ENCODE measurements at regions not wholly inside any gene's neighbourhood (a gene's known extent, or its start where the extent isn't known, plus 50 kb on each side); places are given as distances from the start of the nearest gene placed in this dataset.

DNA sequence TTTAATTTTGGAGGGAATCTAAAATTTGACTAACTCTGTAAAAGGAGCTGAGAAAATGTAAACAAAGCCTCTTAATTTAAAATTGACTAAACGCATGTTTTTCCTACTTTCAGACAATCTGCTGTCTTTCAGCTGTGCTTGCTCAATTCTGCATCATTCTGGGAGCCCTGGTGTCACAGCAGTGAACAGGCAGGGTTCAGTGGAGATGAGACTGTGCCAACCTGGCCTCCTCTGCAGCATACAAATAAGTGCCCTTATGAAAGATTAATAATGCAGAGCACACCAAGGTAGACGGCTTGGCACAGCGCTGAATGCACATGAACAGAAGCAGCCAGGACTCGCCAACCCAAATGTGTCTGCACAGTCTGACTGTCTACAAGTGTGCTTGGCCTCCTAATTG is 222.0 kb upstream of the CHAC2 start:
- H3K4me3 ChIP-seq (ENCODE audit: low read depth, low read length): no peak overlapping the region
- no peak for DNase-seq (ENCODE audit: low read depth, low spot score)
- in situ Hi-C loops (cut with HindIII; ENCODE audit: low sequenced_read_pairs): no loop called here

DNA sequence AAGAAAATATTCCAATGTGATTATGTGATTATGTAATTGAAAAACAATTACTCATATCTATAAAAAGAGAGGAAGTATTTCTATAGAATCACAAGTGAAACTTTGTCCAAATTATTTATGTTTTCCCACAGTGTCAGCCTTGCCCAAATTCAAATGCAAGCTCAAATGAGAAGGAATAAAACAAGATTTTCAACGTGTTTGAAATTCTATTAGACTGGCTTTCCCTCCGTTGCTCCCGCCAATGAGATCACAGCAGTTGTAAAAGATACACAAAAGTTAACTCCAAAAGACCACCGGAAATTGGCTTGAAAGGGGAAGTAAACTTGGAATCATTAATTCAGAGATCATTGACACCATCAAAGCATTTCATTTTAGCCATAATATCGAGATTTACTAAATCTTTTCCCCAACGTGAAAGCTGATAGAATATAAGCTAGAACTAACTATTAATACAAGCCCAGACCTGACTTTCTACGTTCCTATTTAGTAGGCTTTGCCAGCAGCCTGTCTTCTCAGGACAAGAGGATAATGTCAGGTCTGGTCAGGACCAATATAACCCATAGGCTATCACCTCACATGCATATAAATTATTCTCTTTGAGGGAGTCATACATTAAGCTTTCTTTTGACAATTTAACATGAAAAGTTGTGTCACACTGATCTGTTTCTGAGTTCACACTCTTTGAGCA is 222.6 kb upstream of the CHAC2 start:
- H3K4me3 ChIP-seq (ENCODE audit: low read depth, low read length): no peak overlapping the region
- in situ Hi-C loops (cut with HindIII; ENCODE audit: low sequenced_read_pairs): no loop called here
- TF ChIP-seq CTCF (IDR thresholded peaks at IDR 0.05; ENCODE audit: low read depth, low read length): no peak
- no peak for DNase-seq (ENCODE audit: low read depth, low spot score)

More for the DNA sequence above, 222.0 kb upstream of the CHAC2 start:
- no peak for TF ChIP-seq CTCF (IDR thresholded peaks at IDR 0.05; ENCODE audit: low read depth, low read length)

GRCh38 chr2:53543083-53543482 is 224.5 kb upstream of the CHAC2 start:
- TF ChIP-seq CTCF (IDR thresholded peaks at IDR 0.05; ENCODE audit: low read depth, low read length): no peak
- in situ Hi-C loops (cut with HindIII; ENCODE audit: low sequenced_read_pairs): no loop called here
- no peak for DNase-seq (ENCODE audit: low read depth, low spot score)
- H3K4me3 ChIP-seq (ENCODE audit: low read depth, low read length): no peak overlapping the region

GRCh38 chr2:53536583-53537361 is 230.8 kb upstream of the CHAC2 start:
- H3K4me3 ChIP-seq (ENCODE audit: low read depth, low read length): no peak overlapping the region
- in situ Hi-C loops (cut with HindIII; ENCODE audit: low sequenced_read_pairs): no loop called here
- no peak for TF ChIP-seq CTCF (IDR thresholded peaks at IDR 0.05; ENCODE audit: low read depth, low read length)
- no peak for DNase-seq (ENCODE audit: low read depth, low spot score)

DNA sequence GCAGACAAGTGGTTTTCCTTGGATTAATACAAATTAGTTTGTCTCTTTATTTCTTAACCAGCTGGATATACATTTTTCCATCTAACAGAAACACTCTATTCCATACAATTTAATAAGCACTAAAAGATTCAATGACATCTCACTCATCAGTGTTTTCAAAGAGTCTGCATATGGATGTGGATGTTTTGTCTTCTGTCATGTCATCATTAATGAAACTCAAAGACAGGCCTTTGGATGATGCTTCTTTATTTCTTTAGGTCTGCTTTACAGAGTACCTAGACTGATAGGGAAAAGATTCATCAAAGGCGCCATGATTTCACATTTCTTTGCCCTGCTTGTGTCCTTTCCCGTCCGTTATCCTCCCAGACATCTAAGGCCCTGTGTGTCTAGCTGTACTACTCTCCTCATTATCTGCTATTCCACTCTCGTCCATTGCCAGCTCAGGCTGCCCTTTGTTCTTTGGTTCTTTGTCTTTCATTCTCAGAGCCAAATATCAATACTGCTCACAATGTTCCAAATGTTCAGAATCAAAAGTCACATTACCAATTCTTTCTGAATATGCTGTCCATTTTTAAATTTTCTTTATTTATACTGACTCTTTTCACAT is 232.3 kb upstream of the CHAC2 start:
- H3K4me3 ChIP-seq (ENCODE audit: low read depth, low read length): no peak overlapping the region
- in situ Hi-C loops (cut with HindIII; ENCODE audit: low sequenced_read_pairs): no loop called here

More for the DNA sequence above, 232.3 kb upstream of the CHAC2 start:
- DNase-seq (ENCODE audit: low read depth, low spot score): no peak
- no peak for TF ChIP-seq CTCF (IDR thresholded peaks at IDR 0.05; ENCODE audit: low read depth, low read length)
